HG03457 (cell line): ENCODE measurements at regions not wholly inside any gene's neighbourhood (a gene's known extent, or its start where the extent isn't known, plus 50 kb on each side); places are given as distances from the start of the nearest gene placed in this dataset.

Source experiments
- ATAC-seq: cut with Tn5 transposase; IDR thresholded peaks from one replicate; pipeline ENCODE4 v1.9.1; 2021; ENCODE audit warnings: moderate number of reproducible peaks; ENCODE audit not compliant: unreplicated experiment

DNA sequence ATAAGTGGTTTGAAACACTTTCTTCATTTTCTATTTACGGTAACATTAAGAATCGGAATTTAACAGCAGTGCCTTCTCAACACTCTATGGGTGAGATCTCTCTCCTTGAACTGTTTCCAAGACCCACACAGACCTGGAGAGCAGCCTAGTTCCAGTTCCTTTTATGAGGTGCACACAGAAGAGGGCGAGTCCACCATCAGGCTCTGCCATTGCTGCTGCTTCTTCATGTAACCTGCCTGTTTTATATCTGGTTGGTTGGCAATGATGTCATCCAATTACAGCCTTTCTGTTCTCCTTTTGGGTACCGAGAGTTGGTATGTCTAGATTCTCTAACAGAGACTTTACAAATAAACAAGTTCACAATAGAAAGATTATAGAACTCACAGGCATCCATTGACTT is 225.7 kb downstream of the UTP18 start:
- no peak for ATAC-seq

DNA sequence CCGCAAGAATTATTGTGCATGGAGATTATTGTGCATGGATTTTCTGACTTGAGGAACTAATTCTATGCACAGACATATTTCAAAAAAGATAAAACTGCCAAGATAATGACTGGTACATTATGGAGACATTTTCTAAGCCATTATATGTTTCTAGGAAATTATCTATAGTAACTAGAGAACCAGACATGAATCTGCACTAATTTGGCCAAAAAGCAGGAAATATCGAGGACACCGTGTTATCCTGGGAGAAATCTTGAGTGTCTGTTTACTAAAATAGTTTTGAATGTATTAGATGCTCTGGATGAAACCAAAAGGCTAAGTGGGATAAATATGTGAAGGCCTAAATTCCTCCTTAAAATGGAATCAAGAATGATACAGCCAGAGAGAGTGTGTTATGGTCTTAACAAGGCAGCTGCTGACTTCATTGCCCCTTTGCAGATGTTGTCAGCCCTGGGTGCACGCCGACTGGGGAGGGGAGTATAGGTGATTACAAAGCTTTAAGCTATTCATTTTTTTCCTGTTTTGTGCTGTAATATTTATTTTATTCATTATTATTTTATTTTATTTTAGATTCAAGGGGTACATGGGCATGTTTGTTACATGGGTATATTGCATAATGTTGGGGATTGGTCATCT is 226.7 kb downstream of the UTP18 start:
- no peak for ATAC-seq

DNA sequence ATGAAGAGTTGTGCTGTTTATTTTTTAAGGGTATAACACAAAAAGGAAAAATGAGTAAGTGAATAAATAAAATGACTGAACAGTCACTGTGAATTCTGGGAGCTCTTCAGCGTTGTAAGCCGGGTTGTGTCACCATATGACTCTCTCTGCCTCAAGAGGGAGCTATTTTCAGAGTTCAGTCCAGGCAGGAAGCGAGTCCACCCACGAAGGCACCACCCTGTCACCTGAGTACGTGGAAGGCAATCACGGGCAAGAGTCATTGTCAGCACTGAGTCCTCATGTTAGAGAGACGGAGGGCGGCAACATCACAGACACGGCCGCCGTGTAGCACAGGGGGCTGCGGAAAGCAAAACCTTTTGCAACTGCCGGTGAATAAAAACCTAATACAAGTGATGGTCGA is 227.6 kb downstream of the UTP18 start:
- no peak for ATAC-seq

DNA sequence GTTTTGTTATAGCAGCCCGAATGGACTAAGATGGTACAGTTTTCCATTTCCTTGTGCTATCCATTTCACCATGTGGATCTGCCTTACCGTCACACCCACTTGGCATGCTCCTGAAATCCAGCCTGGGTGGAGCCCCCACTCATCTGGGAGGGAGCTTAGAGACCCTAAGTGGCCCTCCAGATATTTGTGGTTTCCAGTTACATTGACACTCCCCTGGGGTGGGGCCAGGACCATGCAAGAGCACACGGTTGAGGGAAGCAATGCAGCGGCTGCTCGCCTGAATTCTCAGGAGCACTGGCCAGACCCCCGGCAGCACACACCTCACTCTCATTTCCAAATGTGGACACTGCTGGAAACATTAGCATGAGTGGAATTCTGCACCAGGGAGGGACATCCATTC is 231.1 kb downstream of the UTP18 start:
- ATAC-seq, result no peak

DNA sequence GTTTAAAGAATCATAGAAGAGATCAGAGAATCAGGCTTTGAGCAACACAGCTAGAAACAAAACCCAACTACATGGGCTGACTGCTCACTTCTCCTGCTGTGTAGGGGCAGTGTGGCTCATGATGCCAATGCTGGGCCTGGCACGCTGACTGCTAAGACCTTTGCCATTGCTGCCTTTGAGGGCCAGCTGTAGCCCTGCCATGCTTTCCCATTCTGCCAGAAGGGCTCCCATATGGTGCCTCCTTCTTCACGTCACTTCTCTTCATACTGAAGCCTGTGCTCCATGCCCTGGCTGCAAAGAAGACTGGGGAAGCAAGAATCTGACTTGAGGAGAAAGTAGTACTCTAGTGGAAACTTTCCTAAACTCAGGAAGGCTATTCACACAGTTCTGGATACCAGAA is 232.9 kb downstream of the UTP18 start:
- no peak for ATAC-seq

DNA sequence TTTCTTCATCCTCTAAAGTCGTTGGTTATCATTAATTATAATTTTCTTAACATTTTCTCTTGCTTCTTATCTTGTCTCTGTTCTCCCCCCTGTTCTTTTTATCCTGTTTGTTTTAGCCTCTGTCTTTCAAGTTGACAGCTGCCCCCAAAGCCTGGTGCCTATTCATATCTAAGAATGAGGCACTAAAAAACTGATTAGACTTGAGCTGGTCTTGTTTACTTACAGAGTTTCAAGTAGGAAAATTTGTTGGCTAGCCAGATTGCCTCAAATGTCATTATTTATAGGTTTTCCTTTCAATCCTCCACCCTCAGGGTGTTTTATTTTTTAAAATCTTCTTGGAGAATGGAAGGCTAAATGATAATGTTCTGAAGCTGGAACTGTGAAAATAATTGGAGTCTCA is 236.0 kb downstream of the UTP18 start:
- no peak for ATAC-seq

DNA sequence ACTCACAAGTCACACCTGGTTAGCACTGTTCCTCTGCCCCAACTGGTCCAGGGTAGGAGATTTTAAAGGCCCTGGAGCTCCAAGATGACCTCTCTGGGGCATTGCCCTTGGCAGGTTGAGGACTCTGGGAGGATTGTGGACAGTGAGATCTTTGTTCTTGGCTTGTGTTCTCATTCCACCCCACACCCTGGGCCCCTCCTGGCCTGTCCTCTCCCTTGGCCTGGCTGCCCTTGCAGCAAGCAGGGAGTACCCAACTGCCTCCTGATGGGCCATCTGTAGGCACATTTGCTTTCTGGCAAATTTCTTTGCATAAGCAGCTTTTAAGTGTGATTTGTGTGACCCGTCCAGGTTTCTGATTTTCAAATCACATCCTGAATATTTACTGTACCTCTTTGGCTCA is 239.6 kb downstream of the UTP18 start:
- no peak for ATAC-seq

DNA sequence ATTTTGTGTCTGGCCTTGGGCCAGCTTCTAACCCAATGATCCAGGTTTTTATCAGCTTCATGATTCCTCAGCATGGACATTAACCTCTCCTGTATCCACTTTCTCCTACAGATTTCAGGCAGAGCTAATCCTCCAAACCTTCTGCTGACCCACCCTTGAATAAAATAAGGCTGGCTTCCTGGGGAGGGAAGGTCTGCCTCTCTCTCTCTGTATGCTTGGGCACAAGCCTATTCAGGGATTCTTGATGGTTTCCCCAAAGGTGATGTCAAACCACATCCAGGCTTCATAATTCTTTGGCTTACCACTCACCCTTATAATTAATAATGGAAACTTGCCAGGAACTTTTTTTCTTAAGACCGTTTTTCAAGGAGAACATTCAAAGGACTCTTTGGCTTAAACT is 240.1 kb downstream of the UTP18 start:
- no peak for ATAC-seq

DNA sequence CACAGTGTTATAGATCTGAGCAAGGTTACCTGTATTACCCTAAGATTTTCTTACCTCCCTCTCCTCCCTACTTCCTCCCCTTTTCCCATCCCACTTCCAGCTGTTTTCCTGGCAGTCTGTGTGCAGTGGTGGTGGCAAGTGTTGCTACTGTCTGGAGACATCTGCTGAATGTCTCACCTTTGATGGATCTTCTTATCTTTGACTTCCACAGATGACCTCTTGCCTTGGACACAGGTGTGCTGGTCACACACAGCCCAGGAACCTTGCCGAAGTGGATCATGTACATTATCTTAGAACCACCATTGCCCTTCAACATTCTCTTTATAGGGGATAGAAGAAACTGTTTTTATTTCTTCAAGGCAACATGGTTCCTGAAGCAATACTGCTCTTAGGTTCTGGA is 245.1 kb downstream of the UTP18 start:
- ATAC-seq, result no peak

DNA sequence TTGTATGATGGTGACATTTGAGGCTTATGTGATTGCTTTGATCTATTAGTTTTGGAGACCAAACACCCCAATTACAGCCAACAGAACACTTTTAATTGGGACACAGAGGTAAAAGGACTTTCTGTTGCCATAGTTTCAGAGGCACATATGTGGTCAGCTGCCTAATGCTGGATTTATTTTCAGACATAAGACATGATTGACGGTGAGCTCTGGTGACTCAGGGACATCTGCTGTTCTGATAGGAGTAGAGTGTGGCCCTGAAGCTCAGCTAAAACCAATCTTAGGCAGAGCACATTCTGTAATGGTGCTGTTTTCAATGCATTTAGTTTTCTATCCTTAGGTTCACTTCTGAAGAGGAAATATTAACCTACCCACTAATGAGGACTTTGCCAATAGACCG is 247.1 kb downstream of the UTP18 start:
- no peak for ATAC-seq

DNA sequence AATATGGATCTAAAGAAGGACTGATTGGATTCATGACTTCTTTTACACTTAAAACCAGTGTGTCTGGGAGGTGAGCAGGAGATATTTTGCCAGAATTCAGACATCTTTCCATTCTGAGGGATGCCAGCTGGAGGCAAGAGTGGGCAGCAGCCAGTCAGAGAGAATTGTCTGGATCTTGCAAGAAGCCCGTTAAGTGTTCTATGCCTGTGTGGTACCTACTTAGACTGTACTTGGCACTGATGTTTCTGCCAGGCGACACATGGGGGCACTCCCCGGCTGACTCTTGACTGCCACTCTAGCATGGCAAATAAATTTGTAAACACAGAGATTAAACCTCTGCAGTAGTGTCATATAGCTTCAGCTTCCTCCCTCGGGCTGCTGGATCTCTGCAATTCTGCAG is 247.7 kb downstream of the UTP18 start:
- ATAC-seq, result no peak

DNA sequence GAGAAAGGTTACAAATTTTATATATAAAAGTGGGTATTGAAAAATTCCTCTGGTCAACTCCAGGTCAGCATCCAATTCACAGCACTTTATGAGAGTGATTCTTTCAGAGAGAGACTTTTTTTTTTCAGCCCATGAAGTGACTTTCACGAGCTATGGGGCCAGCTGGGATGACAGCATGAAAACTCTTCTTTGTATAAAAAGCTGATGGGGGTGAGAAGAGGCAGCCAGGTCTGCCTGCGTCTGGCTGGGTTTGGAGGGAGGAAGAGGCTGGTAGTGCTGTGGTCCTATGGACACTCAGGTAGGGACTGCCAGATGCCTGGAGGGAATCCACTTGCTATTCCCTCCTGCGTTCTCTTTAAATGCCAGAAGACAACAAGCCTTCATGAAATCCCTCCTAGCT is 250.6 kb downstream of the UTP18 start:
- ATAC-seq, result no peak

DNA sequence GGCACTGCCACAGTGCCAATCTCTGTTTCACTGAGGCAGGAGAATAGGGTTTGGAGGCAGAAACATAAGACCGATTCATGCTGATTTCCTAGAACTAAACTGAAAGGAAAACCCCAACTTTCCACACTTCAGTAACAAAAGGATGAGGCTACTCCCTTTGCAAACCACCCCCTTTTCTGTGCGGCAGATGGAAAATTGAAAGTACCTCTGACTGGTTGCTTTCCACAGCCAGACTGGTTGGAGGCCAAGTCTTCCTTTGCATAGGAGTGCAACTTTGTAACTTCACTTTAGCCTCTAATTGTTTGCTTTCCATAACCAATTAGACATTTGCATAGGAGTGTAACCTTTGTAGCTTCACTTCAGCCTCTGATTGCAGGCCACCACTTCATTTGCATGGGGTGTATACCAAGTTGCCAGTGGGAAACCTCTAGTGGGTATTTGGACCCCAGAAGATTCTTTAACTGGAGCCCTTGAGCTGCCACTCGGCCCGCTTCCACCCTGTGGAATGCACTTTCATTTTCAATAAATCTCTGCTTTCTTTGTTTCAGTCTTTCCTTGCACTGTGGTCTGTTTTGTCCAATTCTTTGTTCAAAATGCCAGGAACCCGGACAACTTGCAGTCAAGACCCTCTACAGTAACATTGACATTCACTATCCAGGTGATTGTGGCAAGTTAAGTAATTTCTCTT is 252.0 kb downstream of the UTP18 start:
- no peak for ATAC-seq

DNA sequence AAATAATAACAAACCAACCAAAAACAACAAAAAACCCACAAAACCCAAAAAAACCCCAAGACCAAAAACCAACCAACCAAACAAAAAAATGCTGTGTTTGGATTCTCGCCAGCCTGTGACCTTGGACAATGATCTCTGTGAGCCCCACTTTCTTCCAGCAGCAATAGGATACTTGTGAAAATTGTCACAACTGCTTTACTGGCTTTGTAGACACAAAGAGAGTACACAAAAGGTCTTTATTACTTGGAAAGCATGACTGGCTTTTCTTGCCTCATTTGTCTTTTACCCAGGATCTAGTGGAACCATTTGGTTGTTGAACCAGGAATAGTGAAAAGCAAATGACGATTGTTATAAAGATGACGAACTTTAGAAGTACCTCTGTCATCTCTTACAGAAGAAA is 256.6 kb downstream of the UTP18 start:
- ATAC-seq, result no peak

DNA sequence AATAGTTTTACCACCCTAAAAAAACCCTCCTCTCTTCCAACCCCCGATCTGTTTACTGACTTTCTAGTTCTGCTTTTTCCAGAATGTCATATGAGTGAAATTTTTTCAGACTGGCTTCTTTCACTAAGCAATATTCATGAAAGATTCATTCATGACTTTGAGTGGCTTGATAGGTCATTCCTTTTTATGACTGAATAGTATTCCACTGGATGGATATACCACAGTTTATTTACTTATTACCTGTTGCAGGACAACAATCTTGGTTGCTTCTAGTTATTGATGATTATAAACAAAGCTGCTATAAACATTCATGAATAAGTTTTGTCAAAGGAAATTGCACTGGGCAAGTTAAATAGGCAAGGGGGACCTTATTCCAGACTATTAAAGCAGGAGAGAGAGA is 264.2 kb downstream of the UTP18 start:
- no peak for ATAC-seq

DNA sequence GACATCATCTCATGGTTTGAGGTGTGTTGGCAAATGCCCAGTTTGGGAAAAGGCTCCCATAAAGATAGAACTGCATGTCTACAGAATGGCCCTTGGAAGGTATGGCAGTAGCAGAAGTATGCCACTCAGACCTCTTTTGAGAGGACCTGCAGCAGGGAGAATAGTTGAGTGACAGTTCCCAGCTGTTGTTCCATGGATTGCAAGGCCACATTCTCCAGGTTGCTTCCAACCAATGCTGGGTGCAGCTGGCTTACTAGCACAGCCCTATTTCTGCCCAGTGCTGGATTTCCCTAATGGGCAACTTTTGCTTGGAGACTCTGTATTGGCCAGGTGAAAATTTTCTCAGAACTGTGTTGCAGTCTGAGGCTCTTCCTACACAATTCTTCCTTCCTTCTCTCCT is 266.2 kb downstream of the UTP18 start:
- ATAC-seq, result no peak

DNA sequence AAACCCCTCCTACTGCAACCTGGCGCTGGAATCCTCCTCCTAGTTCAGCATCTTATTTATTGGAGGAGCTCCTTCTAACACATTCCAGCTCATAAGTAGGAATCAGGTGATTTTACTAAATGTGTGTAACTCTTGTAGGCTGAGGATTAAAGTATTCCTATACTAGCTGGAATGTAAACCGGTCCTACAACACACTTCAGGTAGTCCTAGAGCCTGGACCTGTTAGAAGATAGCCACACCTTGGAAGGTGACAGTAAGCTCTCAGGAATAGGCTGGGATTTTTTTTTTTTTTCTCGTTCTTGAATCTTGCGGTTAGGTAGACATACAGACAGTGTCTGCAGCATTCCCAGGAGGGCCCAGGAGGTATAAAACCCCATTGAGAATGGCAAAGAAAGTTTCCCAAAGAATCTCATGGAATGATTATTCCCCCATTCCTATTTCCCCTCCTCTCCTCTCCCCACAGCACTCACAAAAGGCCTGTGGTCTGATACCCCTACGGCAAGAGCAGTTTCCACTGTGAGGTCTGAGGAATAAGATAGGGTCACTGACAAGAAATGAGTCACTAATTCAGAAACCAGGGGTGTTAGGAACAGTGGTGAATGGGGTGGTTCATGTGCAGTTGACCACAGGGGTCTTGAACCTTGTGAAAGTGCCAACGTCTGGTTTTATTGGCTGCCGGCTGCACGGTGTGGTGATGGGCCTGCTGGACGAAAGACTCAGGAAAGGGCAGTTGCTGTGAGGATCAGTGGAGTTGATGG is 267.1 kb downstream of the UTP18 start:
- ATAC-seq, result no peak

DNA sequence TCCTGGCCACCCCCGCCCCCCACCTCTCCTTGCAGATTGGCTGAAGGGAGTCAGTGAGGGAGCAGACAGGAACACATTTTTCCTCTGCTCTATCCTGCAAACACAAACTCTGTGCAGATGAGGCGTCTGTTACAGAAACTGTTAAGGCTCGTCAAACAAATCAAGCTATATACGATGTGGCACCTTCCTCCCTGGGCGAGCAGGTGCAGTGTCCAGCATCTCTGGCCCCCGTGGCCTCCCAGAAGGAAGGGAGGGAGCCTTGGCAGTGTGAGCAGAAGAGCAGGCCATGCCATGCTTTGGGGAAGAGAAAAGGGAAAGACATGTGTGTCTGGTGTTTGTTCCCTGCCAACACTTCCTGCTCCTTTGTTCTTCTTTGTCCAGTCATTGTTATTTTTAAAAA is 267.8 kb downstream of the UTP18 start:
- no peak for ATAC-seq

DNA sequence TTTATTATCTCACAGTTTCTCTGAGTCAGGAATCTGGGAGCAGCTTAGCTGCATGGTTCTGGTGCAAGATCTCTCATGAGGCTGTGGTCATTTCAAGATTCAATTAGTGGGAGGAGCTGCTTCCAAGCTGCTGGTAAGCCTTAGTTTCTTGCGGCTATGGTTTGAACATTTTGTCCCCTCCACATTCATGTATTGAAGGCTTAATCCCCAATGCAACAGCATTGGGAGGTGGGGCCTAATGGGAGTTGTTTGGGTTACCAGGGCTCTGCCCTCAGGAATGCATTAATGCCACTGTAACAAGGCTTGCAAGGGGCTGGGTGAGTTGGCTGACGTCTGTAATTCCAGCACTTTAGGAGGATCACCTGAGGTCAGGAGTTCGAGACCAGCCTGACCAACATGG is 272.9 kb downstream of the UTP18 start:
- ATAC-seq, result no peak

DNA sequence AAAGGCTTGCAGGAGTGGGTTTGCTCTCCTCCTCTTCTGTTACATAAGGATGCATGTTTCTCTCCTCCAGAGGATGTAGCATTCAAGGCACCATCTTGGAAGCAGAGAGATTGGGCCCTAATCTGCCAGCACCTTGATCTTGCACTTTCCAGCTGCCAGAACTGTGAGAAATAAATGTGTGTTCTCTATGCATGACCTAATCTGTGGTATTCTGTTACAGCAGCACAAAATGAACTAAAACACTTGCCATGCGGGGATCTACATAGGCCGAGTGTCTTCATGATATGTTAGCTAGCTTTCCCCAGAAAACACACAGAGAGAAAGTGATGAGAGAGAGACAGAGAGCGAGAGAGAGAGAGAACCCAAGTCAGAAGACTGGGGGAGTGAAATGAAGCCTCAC is 273.5 kb downstream of the UTP18 start:
- no peak for ATAC-seq

DNA sequence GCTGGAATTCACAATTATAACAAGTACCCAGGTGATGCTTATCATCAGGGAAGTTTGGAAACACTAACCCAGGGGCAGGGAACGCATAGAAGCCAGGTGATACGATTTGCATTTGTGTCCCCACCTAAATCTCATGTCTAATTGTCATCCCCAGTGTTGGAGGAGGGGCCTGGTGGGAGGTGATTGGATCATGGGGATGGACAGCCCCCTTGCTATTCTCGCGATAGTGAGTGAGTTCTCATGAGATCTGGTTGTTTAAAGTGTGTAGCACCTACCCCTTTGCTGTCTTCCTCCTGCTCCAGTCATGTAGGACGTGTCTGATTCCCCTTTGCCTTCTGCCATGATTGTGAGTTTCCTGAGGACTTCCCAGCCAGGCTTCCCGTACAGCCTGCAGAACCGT is 276.3 kb downstream of the UTP18 start:
- ATAC-seq, result no peak

DNA sequence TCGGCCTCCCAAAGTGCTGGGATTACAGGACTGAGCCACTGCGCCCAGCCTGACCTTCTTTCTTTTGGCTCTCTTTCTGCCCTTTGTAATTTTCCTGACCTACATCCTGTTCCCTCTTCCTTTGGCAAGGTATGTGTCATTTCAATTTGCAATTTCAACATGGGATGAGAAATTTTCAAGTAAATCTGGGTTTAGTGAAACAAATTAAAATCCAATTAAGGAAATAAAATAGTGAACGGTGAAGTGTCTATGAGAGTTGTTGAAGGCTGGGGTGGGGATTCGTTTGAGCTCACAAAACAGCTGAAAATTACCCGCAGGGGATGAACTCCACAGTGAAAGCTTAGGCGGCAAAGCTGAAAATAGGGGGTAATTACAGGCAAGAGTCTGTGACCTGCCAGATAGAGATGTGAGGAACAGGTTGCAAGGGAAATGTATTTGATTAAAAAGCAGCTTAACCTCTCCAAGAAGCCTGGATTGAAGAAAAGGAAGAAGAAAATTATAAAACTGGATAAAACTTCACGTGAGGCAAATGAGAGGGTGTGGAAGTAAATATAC is 277.7 kb downstream of the UTP18 start:
- ATAC-seq, result no peak
